ENCODE measurements at regions not wholly inside any gene's neighbourhood (a gene's known extent, or its start where the extent isn't known, plus 50 kb on each side); places are given as distances from the start of the nearest gene placed in this dataset.

- Mint-ChIP-seq H3K4me1 (peaks cover 0 to 2% (median 0%) of the 10 kb centered on the region in 3 donors), H3K27ac (no peak overlapping the region), H3K36me3 (no peaks in the 10 kb centered on the region)
These were observed 165.8 kb downstream of the NUP210 start for GRCh38 chr3:13254028-13254951.

GRCh38 chr3:13253208-13253937, 166.7 kb downstream of the NUP210 start:
- peaks cover 15% of the 10 kb centered on the region for H3K27me3 Mint-ChIP-seq
- H3K4me1 Mint-ChIP-seq, result peaks cover 0 to 2% (median 0%) of the 10 kb centered on the region in 3 donors
- H3K9me3 Mint-ChIP-seq, result no peaks in the 10 kb centered on the region
- H3K4me3 Mint-ChIP-seq, result no peak overlapping the region
- no peak overlapping the region for H3K27ac Mint-ChIP-seq
- H3K36me3 Mint-ChIP-seq, result no peaks in the 10 kb centered on the region

More at GRCh38 chr3:13254028-13254951, 165.8 kb downstream of the NUP210 start:
- Mint-ChIP-seq H3K4me3 (no peak overlapping the region), H3K9me3 (no peaks in the 10 kb centered on the region), H3K27me3 (peaks cover 16% of the 10 kb centered on the region)

- Mint-ChIP-seq H3K4me3 (no peak overlapping the region), H3K27ac (no peak overlapping the region), H3K36me3 (no peaks in the 10 kb centered on the region), H3K4me1 (peaks cover 0 to 3% (median 0%) of the 10 kb centered on the region in 3 donors), H3K9me3 (no peaks in the 10 kb centered on the region), H3K27me3 (peaks cover 11% of the 10 kb centered on the region)
These were observed 167.9 kb downstream of the NUP210 start for GRCh38 chr3:13252207-13252606.

GRCh38 chr3:13251166-13251903, 168.8 kb downstream of the NUP210 start:
- Mint-ChIP-seq H3K27ac (peak overlapping the region in 1 of 3 donors; percentile 83), H3K27me3 (peaks cover 11% of the 10 kb centered on the region), H3K4me1 (peaks cover 0 to 3% (median 0%) of the 10 kb centered on the region in 3 donors), H3K9me3 (no peaks in the 10 kb centered on the region), H3K36me3 (no peaks in the 10 kb centered on the region), H3K4me3 (no peak overlapping the region)

GRCh38 chr3:13249664-13250390, 170.3 kb downstream of the NUP210 start:
- peaks cover 0 to 3% (median 1%) of the 10 kb centered on the region in 3 donors for H3K4me1 Mint-ChIP-seq
- peaks cover 6% of the 10 kb centered on the region for H3K27me3 Mint-ChIP-seq
- no peak overlapping the region for H3K27ac Mint-ChIP-seq
- H3K36me3 Mint-ChIP-seq, result no peaks in the 10 kb centered on the region
- no peaks in the 10 kb centered on the region for H3K9me3 Mint-ChIP-seq
- no peak overlapping the region for H3K4me3 Mint-ChIP-seq

- Mint-ChIP-seq H3K36me3 (no peaks in the 10 kb centered on the region), H3K27me3 (no peaks in the 10 kb centered on the region), H3K9me3 (no peaks in the 10 kb centered on the region), H3K27ac (no peak overlapping the region), H3K4me1 (peaks cover 0 to 3% (median 1%) of the 10 kb centered on the region in 3 donors), H3K4me3 (no peak overlapping the region)
These were observed 171.5 kb downstream of the NUP210 start for GRCh38 chr3:13248640-13249039.

- Mint-ChIP-seq H3K27me3 (peaks cover 2% of the 10 kb centered on the region), H3K9me3 (no peaks in the 10 kb centered on the region), H3K4me3 (no peak overlapping the region), H3K4me1 (peaks cover 0 to 1% (median 1%) of the 10 kb centered on the region in 3 donors), H3K27ac (no peak overlapping the region), H3K36me3 (no peaks in the 10 kb centered on the region)
These were observed 172.4 kb upstream of the IQSEC1 start for GRCh38 chr3:13245615-13245978.

GRCh38 chr3:13243586-13243985, 170.4 kb upstream of the IQSEC1 start:
- peaks cover 2% of the 10 kb centered on the region for H3K27me3 Mint-ChIP-seq
- H3K36me3 Mint-ChIP-seq, result no peaks in the 10 kb centered on the region
- no peak overlapping the region for H3K27ac Mint-ChIP-seq
- H3K4me1 Mint-ChIP-seq, result peaks cover 0 to 1% (median 1%) of the 10 kb centered on the region in 3 donors
- H3K9me3 Mint-ChIP-seq, result no peaks in the 10 kb centered on the region
- H3K4me3 Mint-ChIP-seq, result no peak overlapping the region

- Mint-ChIP-seq H3K36me3 (no peaks in the 10 kb centered on the region), H3K27ac (no peak overlapping the region), H3K27me3 (peaks cover 4% of the 10 kb centered on the region), H3K9me3 (no peaks in the 10 kb centered on the region), H3K4me3 (no peak overlapping the region), H3K4me1 (peaks cover 0 to 2% (median 1%) of the 10 kb centered on the region in 3 donors)
These were observed 169.1 kb upstream of the IQSEC1 start for GRCh38 chr3:13242364-13242737.

- no peak overlapping the region for H3K27ac Mint-ChIP-seq
- H3K27me3 Mint-ChIP-seq, result peaks cover 4% of the 10 kb centered on the region
- no peaks in the 10 kb centered on the region for H3K9me3 Mint-ChIP-seq
- no peak overlapping the region for H3K4me3 Mint-ChIP-seq
- H3K4me1 Mint-ChIP-seq, result peaks cover 0 to 3% (median 2%) of the 10 kb centered on the region in 3 donors
- H3K36me3 Mint-ChIP-seq, result no peaks in the 10 kb centered on the region
These were observed 168.6 kb upstream of the IQSEC1 start for GRCh38 chr3:13241621-13242363.

GRCh38 chr3:13240928-13241618, 167.8 kb upstream of the IQSEC1 start:
- Mint-ChIP-seq H3K27me3 (peaks cover 4% of the 10 kb centered on the region), H3K4me1 (peaks cover under 1 to 6% (median 6%) of the 10 kb centered on the region in 3 donors), H3K4me3 (no peak overlapping the region), H3K9me3 (no peaks in the 10 kb centered on the region), H3K36me3 (no peaks in the 10 kb centered on the region), H3K27ac (no peak overlapping the region)

GRCh38 chr3:13239467-13239760, 166.2 kb upstream of the IQSEC1 start:
- no peak overlapping the region for H3K4me3 Mint-ChIP-seq
- no peak overlapping the region for H3K27ac Mint-ChIP-seq
- no peaks in the 10 kb centered on the region for H3K9me3 Mint-ChIP-seq
- H3K27me3 Mint-ChIP-seq, result peaks cover 13% of the 10 kb centered on the region
- no peaks in the 10 kb centered on the region for H3K36me3 Mint-ChIP-seq
- H3K4me1 Mint-ChIP-seq, result peaks cover 14 to 21% (median 20%) of the 10 kb centered on the region in 3 donors

- H3K27ac Mint-ChIP-seq, result no peak overlapping the region
These were observed 165.6 kb upstream of the IQSEC1 start for GRCh38 chr3:13238687-13239466.

More at GRCh38 chr3:13238687-13239466, 165.6 kb upstream of the IQSEC1 start:
- no peaks in the 10 kb centered on the region for H3K36me3 Mint-ChIP-seq
- peaks cover 18 to 26% (median 25%) of the 10 kb centered on the region in 3 donors for H3K4me1 Mint-ChIP-seq
- peaks cover 14% of the 10 kb centered on the region for H3K27me3 Mint-ChIP-seq
- H3K4me3 Mint-ChIP-seq, result no peak overlapping the region
- H3K9me3 Mint-ChIP-seq, result no peaks in the 10 kb centered on the region

All from IgD-negative memory B cell (primary cell).